ENCODE measurements at regions not wholly inside any gene's neighbourhood (a gene's known extent, or its start where the extent isn't known, plus 50 kb on each side); places are given as distances from the start of the nearest gene placed in this dataset.

DNA sequence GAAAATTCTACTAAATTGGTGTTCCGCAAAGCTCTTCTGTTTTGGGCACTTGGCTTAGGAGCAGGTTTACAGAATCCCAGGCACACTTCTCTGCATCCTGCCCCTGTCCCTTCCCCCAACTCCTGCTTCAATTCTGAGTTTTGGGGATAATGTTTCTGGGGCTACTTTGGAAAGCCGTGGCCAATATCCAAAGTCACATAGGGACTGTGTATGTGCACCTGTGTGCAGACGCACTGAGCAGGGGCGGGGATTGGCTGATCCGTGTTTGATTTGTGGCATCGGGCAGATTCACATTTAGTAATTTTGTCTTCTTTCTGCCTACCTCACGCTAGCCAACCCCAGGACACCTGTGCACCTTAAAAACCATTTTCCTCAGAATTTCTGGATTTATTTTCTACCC is 491.9 kb downstream of the SIPA1L2 start:
- no peak for ATAC-seq

DNA sequence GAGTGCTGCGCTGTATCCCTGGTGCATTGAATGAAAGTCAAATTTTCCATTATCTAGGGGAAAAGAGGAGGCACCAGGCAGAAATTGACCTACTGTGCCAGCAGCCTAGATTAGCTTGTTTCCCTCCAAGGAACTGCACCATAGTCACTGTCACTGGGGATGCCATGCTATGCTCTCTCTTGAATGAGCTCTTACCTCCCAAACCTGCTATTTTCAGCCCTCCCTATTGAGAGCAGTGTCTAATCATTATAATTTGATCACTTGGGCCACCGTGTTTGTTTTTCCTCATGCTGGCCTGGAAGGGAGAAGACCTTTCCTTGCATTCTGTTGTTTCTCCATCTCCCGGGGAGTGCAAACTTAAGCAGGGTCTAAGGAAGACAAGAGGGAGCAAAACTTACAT is 492.9 kb downstream of the SIPA1L2 start:
- TF ChIP-seq ZNF8 (CRISPR knock-in tag; IDR thresholded peaks at IDR 0.05): no peak
- no peak for TF ChIP-seq OSR1 (CRISPR knock-in tag; IDR thresholded peaks at IDR 0.05)
- no peak for TF ChIP-seq ZFP3 (CRISPR knock-in tag; IDR thresholded peaks at IDR 0.05)
- no peak for TF ChIP-seq ESRRG (CRISPR knock-in tag; IDR thresholded peaks at IDR 0.05)
- no peak for TF ChIP-seq ZNF565 (CRISPR knock-in tag; conservative IDR thresholded peaks at IDR 0.05; ENCODE audit: low read depth)
- no peak for TF ChIP-seq POU6F1 (CRISPR knock-in tag; IDR thresholded peaks at IDR 0.05; ENCODE audit: borderline replicate concordance, low read depth)
- TF ChIP-seq SNAI2 (CRISPR knock-in tag; IDR thresholded peaks at IDR 0.05): no peak
- TF ChIP-seq PPARA (CRISPR knock-in tag; IDR thresholded peaks at IDR 0.05; ENCODE audit: borderline replicate concordance): no peak
- no peak for TF ChIP-seq RARB (CRISPR knock-in tag; IDR thresholded peaks at IDR 0.05)
- TF ChIP-seq TOX (CRISPR knock-in tag; IDR thresholded peaks at IDR 0.05; ENCODE audit: borderline replicate concordance): no peak
- TF ChIP-seq ISL1 (CRISPR knock-in tag; IDR thresholded peaks at IDR 0.05): no peak
- TF ChIP-seq, protein P1, sequence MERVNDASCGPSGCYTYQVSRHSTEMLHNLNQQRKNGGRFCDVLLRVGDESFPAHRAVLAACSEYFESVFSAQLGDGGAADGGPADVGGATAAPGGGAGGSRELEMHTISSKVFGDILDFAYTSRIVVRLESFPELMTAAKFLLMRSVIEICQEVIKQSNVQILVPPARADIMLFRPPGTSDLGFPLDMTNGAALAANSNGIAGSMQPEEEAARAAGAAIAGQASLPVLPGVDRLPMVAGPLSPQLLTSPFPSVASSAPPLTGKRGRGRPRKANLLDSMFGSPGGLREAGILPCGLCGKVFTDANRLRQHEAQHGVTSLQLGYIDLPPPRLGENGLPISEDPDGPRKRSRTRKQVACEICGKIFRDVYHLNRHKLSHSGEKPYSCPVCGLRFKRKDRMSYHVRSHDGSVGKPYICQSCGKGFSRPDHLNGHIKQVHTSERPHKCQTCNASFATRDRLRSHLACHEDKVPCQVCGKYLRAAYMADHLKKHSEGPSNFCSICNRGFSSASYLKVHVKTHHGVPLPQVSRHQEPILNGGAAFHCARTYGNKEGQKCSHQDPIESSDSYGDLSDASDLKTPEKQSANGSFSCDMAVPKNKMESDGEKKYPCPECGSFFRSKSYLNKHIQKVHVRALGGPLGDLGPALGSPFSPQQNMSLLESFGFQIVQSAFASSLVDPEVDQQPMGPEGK (CRISPR knock-in tag; IDR thresholded peaks at IDR 0.05; ENCODE audit: borderline replicate concordance): no peak
- TF ChIP-seq, protein P2, sequence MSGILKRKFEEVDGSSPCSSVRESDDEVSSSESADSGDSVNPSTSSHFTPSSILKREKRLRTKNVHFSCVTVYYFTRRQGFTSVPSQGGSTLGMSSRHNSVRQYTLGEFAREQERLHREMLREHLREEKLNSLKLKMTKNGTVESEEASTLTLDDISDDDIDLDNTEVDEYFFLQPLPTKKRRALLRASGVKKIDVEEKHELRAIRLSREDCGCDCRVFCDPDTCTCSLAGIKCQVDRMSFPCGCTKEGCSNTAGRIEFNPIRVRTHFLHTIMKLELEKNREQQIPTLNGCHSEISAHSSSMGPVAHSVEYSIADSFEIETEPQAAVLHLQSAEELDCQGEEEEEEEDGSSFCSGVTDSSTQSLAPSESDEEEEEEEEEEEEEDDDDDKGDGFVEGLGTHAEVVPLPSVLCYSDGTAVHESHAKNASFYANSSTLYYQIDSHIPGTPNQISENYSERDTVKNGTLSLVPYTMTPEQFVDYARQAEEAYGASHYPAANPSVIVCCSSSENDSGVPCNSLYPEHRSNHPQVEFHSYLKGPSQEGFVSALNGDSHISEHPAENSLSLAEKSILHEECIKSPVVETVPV (CRISPR knock-in tag; IDR thresholded peaks at IDR 0.05): no peak
- no peak for TF ChIP-seq BACH2 (CRISPR knock-in tag; IDR thresholded peaks at IDR 0.05; ENCODE audit: borderline replicate concordance)
- TF ChIP-seq TSHZ2 (CRISPR knock-in tag; IDR thresholded peaks at IDR 0.05): no peak
- no peak for TF ChIP-seq ZFP30 (CRISPR knock-in tag; IDR thresholded peaks at IDR 0.05)
- no peak for TF ChIP-seq ZC3H10 (CRISPR knock-in tag; IDR thresholded peaks at IDR 0.05)
- no peak; the same call in 1 of the 3 replicates for ATAC-seq

More for the DNA sequence above, 491.9 kb downstream of the SIPA1L2 start:
- TF ChIP-seq, protein P1 (CRISPR knock-in tag; IDR thresholded peaks at IDR 0.05; ENCODE audit: borderline replicate concordance): no peak
- no peak for TF ChIP-seq PPARA (CRISPR knock-in tag; IDR thresholded peaks at IDR 0.05; ENCODE audit: borderline replicate concordance)

GRCh38 chr1:232136136-232136535 is 493.8 kb downstream of the SIPA1L2 start:
- no peak for TF ChIP-seq RARB (CRISPR knock-in tag; IDR thresholded peaks at IDR 0.05)
- no peak for TF ChIP-seq ZNF565 (CRISPR knock-in tag; conservative IDR thresholded peaks at IDR 0.05; ENCODE audit: low read depth)
- TF ChIP-seq ARNTL (CRISPR knock-in tag; IDR thresholded peaks at IDR 0.05; ENCODE audit: borderline replicate concordance, low read depth): no peak
- TF ChIP-seq SNAI2 (CRISPR knock-in tag; IDR thresholded peaks at IDR 0.05): no peak
- TF ChIP-seq ZC3H10 (CRISPR knock-in tag; IDR thresholded peaks at IDR 0.05): no peak
- no peak for TF ChIP-seq ZFP30 (CRISPR knock-in tag; IDR thresholded peaks at IDR 0.05)
- TF ChIP-seq, protein P1 (CRISPR knock-in tag; IDR thresholded peaks at IDR 0.05; ENCODE audit: borderline replicate concordance): no peak
- TF ChIP-seq ZNF70 (CRISPR knock-in tag; IDR thresholded peaks at IDR 0.05): no peak
- TF ChIP-seq, protein P2 (CRISPR knock-in tag; IDR thresholded peaks at IDR 0.05): no peak
- TF ChIP-seq ZNF8 (CRISPR knock-in tag; IDR thresholded peaks at IDR 0.05): no peak
- TF ChIP-seq CSDC2 (CRISPR knock-in tag; IDR thresholded peaks at IDR 0.05): no peak
- TF ChIP-seq PPARA (CRISPR knock-in tag; IDR thresholded peaks at IDR 0.05; ENCODE audit: borderline replicate concordance): no peak
- TF ChIP-seq TOX (CRISPR knock-in tag; IDR thresholded peaks at IDR 0.05; ENCODE audit: borderline replicate concordance): no peak
- TF ChIP-seq ZFP3 (CRISPR knock-in tag; IDR thresholded peaks at IDR 0.05): no peak
- no peak for TF ChIP-seq ESRRG (CRISPR knock-in tag; IDR thresholded peaks at IDR 0.05)
- TF ChIP-seq CREB5 (CRISPR knock-in tag; IDR thresholded peaks at IDR 0.05; ENCODE audit: low read depth): no peak
- no peak for TF ChIP-seq TCF4 (CRISPR knock-in tag; IDR thresholded peaks at IDR 0.05; ENCODE audit: borderline replicate concordance)
- no peak for ATAC-seq
